ENCODE measurements at regions not wholly inside any gene's neighbourhood (a gene's known extent, or its start where the extent isn't known, plus 50 kb on each side); places are given as distances from the start of the nearest gene placed in this dataset.

- TF ChIP-seq POLR2AphosphoS5 (IDR thresholded peaks at IDR 0.05; ENCODE audit: low read depth, low read length) (no peak), POLR2A (IDR thresholded peaks at IDR 0.05; ENCODE audit: low read depth, low read length) (no peak), TAF1 (IDR thresholded peaks at IDR 0.05; ENCODE audit: low read depth, low read length) (no peak), SPI1 (IDR thresholded peaks at IDR 0.05; ENCODE audit: low read depth, low read length) (no peak), POU2F2 (IDR thresholded peaks at IDR 0.05; ENCODE audit: low read depth, low read length) (no peak)
Observed at GRCh38 chr15:62503451-62503850, 338.4 kb upstream of the C2CD4B start.
